SU-DHL-6 (cell line): ENCODE measurements at regions not wholly inside any gene's neighbourhood (a gene's known extent, or its start where the extent isn't known, plus 50 kb on each side); places are given as distances from the start of the nearest gene placed in this dataset.

Experiments
- EZH2phosphoT487 ChIP-seq: fragments of 200-600 bp; sonication (generic), shearing (Covaris generic); conservative IDR thresholded peaks from 2 replicates; pipeline ENCODE4 v1.6.1; 2018; ENCODE audit warnings: mild to moderate bottlenecking, antibody characterized with exemption, low read length, moderate library complexity, mixed read lengths
- TF ChIP-seq, protein P1 (sequence below): fragments of 200-600 bp; sonication (generic); IDR thresholded peaks from one replicate; pipeline ENCODE4 v1.5.1; 2017; ENCODE audit warnings: antibody characterized with exemption, mild to moderate bottlenecking, low read length, moderate library complexity; ENCODE audit not compliant: insufficient read depth, poor library complexity, severe bottlenecking

DNA sequence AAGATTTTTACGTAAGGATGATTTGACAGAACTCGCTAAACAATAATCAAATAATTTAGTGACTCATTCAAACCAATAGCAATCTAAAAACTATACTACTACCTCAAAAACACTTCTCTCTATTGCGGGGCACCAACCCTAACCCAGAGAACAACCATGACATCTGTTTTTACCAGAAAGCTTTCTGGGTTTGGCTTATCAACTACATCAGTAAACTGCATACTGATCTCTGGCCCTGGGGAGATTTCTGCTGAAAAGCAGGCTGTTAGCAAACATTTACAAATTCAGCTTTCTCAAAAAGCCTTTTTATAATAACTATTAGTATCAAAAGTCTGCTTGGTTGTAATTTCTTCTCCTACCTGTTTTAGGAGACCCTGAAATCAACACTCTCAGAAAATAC is 144.5 kb upstream of the ZWINT start:
- TF ChIP-seq, protein P1, sequence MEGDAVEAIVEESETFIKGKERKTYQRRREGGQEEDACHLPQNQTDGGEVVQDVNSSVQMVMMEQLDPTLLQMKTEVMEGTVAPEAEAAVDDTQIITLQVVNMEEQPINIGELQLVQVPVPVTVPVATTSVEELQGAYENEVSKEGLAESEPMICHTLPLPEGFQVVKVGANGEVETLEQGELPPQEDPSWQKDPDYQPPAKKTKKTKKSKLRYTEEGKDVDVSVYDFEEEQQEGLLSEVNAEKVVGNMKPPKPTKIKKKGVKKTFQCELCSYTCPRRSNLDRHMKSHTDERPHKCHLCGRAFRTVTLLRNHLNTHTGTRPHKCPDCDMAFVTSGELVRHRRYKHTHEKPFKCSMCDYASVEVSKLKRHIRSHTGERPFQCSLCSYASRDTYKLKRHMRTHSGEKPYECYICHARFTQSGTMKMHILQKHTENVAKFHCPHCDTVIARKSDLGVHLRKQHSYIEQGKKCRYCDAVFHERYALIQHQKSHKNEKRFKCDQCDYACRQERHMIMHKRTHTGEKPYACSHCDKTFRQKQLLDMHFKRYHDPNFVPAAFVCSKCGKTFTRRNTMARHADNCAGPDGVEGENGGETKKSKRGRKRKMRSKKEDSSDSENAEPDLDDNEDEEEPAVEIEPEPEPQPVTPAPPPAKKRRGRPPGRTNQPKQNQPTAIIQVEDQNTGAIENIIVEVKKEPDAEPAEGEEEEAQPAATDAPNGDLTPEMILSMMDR, result no peak
- no peak for TF ChIP-seq EZH2phosphoT487
